Neuronal stem cell (in vitro differentiated cells): ENCODE measurements at regions not wholly inside any gene's neighbourhood (a gene's known extent, or its start where the extent isn't known, plus 50 kb on each side); places are given as distances from the start of the nearest gene placed in this dataset.

Source experiments
- DNase-seq: peaks from one replicate; pipeline ENCODE4 v3.0.0-alpha.2; 2013; ENCODE audit warnings: low spot score
- H2AFZ ChIP-seq: one replicate; pipeline ENCODE4 v1.6.1; 2013; ENCODE audit warnings: mild to moderate bottlenecking, low read length, inconsistent platforms
- H2AK5ac ChIP-seq: 2 replicates; pipeline ENCODE4 v1.6.1; 2013; ENCODE audit warnings: low read depth, mild to moderate bottlenecking, inconsistent platforms, low read length, moderate library complexity, mixed read lengths
- H2BK120ac ChIP-seq: 2 replicates; pipeline ENCODE4 v1.6.1; 2013; ENCODE audit warnings: low read depth, mild to moderate bottlenecking, inconsistent platforms, low read length, moderate library complexity, mixed read lengths
- H2BK12ac ChIP-seq: one replicate; pipeline ENCODE4 v1.6.1; 2013; ENCODE audit warnings: low read length, inconsistent platforms
- H2BK15ac ChIP-seq: 2 replicates; pipeline ENCODE4 v1.6.1; 2013; ENCODE audit warnings: mild to moderate bottlenecking, low read length, inconsistent platforms, mixed read lengths
- H2BK5ac ChIP-seq: one replicate; pipeline ENCODE4 v1.6.1; 2013; ENCODE audit warnings: inconsistent platforms, mild to moderate bottlenecking, low read length, moderate library complexity
- H3K14ac ChIP-seq: one replicate; pipeline ENCODE4 v1.6.1; 2013; ENCODE audit warnings: low read length, inconsistent platforms
- H3K18ac ChIP-seq: 2 replicates; pipeline ENCODE4 v1.6.1; 2013; ENCODE audit warnings: low read length, inconsistent platforms
- H3K23ac ChIP-seq: 2 replicates; pipeline ENCODE4 v1.6.1; 2013; ENCODE audit warnings: low read depth, mild to moderate bottlenecking, mixed read lengths, low read length, inconsistent platforms; ENCODE audit not compliant: poor library complexity
- H3K27ac ChIP-seq: replicated peaks from 3 replicates; pipeline ENCODE4 v1.5.1; 2013; ENCODE audit warnings: low read length, inconsistent platforms
- H3K27me3 ChIP-seq, 3 experiments: 2 replicates each; pipeline ENCODE4 v1.6.1; 2013; ENCODE audit warnings: low read length in 3 of 3, mild to moderate bottlenecking in 2 of 3, inconsistent platforms in 1 of 3, low read depth in 1 of 3, mixed read lengths in 1 of 3, moderate library complexity in 1 of 3; ENCODE audit not compliant: control insufficient read depth in 3 of 3, insufficient read depth in 3 of 3
- H3K36me3 ChIP-seq, 2 donors: replicated peaks in 1 of 2; 2 replicates each; pipeline ENCODE4 v1.6.1; 2013; ENCODE audit warnings: low read length in 2 of 2; ENCODE audit not compliant: control insufficient read depth in 2 of 2, insufficient read depth in 2 of 2
- H3K4ac ChIP-seq: 2 replicates; pipeline ENCODE4 v1.6.1; 2013; ENCODE audit warnings: inconsistent platforms, mild to moderate bottlenecking, low read length, moderate library complexity
- H3K4me1 ChIP-seq, 2 donors: 1 replicate in 1 of 2; 2 replicates in 1 of 2; pipeline ENCODE4 v1.6.1; 2013; ENCODE audit warnings: low read length in 2 of 2, low read depth in 1 of 2; ENCODE audit not compliant: control insufficient read depth in 2 of 2, insufficient read depth in 1 of 2
- H3K4me2 ChIP-seq: one replicate; pipeline ENCODE4 v1.6.1; 2013; ENCODE audit warnings: mild to moderate bottlenecking, low read length, inconsistent platforms; ENCODE audit not compliant: insufficient read depth, poor library complexity, severe bottlenecking
- H3K4me3 ChIP-seq, 2 donors: 2 replicates each; pipeline ENCODE4 v1.5.1; 2013; ENCODE audit warnings: low read length in 2 of 2, mild to moderate bottlenecking in 2 of 2, inconsistent platforms in 1 of 2, moderate library complexity in 1 of 2
- H3K79me1 ChIP-seq: one replicate; pipeline ENCODE4 v1.6.1; 2013; ENCODE audit warnings: low read depth, mild to moderate bottlenecking, inconsistent platforms, low read length, moderate library complexity
- H3K9ac ChIP-seq: one replicate; pipeline ENCODE4 v1.6.1; 2013; ENCODE audit warnings: mild to moderate bottlenecking, low read depth, low read length, inconsistent platforms; ENCODE audit not compliant: poor library complexity
- H3K9me3 ChIP-seq, 2 donors: replicated peaks in 1 of 2; 2 replicates each; pipeline versions ENCODE3 to v1.6.1; 2013; ENCODE audit warnings: low read length in 2 of 2, mild to moderate bottlenecking in 2 of 2, inconsistent platforms in 1 of 2, low read depth in 1 of 2, mixed read lengths in 1 of 2, moderate library complexity in 1 of 2; ENCODE audit not compliant: control insufficient read depth in 2 of 2, insufficient read depth in 1 of 2
- H4K8ac ChIP-seq: one replicate; pipeline ENCODE4 v1.6.1; 2013; ENCODE audit warnings: low read depth, mild to moderate bottlenecking, inconsistent platforms, low read length, moderate library complexity
- H4K91ac ChIP-seq: one replicate; pipeline ENCODE4 v1.6.1; 2013; ENCODE audit warnings: low read length, low read depth, mild to moderate bottlenecking, inconsistent platforms; ENCODE audit not compliant: poor library complexity
- WGBS, 2 donors: extraction: QIAGEN DNeasy Blood & Tissue Kit; methylation state at CpG; one replicate each; pipeline ENCODE4 v1.1.7; 2013; ENCODE audit warnings: missing lambda C conversion rate in 2 of 2, mixed read lengths in 1 of 2; ENCODE audit not compliant: insufficient read length in 2 of 2, insufficient replicate concordance in 1 of 2; ENCODE audit errors: extremely low coverage in 2 of 2; 5-methylcytosine and 5-hydroxymethylcytosine counted together

DNA sequence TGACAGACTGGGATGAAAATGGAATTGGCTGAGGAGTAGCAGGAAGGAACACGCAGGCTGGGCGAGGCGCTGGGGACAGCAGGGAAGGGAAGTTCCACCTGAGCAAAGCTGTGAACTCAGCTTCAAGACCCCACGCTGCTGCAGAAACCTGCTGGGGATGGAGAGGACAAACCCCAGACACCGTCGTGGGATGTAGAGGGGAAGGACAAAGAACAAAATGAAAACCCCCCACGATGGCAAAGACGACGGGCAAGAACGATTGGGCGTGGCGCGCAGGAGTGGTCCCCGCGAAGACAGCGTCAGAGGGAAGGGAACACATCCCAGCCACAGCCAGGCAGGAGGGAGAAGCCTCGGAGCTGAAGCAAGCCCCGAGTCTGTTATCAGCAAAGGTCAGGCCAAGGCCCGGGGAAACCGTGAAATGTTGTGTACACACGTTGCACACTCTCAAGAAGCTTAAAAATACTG, 222.9 kb downstream of the NDUFA10 start:
- no CpG with 5 or more reads among the region's 21 CpGs for WGBS, 2 donors

DNA sequence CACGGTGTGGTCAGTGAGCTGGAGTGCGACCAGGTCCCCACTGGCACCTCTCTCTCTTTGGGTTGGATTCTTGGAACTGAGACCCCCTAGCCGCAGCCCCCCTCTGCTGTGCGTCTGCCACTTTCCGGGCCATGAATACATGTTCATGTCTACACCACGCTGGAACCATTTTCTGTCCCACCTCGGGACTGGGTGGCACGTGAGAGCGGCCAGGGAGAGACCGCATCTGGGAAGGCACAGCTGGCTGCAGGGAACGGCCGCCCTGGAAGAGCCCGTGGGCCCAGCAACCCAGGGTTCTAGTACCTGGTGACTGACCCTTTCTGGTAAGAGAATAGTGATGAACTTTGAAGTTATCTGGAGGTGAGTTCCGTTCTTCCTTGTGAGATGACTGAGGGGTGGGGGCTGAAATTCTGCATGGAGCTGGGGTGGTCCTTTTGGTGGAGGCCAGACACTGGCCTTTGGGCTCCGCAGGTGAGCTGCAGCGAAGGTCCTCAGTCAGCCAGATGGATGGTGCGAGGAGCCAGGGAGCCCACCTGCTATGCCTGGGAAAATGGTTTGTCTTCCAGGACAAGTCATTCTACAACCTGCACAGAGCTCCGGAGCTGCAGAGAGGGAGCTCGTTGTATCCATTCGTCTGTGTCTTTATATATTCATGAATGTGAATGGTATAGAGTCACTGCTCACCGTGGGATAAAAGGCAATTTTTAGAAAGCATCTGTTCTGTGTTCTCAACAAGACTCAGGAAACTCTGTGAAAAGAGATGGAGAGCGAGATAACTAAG, 223.5 kb downstream of the NDUFA10 start:
- Histone ChIP-seq H2BK12ac (no peak overlapping the region), H3K4ac (no peak overlapping the region), H3K18ac (no peak overlapping the region), H3K9me3 (no peaks in the 10 kb centered on the region), H3K4me3 (no peak overlapping the region), H2BK120ac (no peak overlapping the region), H2AK5ac (peak overlapping the region; percentile 25), H4K91ac (no peak overlapping the region), H2BK15ac (no peak overlapping the region), H4K8ac (no peak overlapping the region), H2BK5ac (peak overlapping the region; percentile 35), H3K14ac (no peak overlapping the region), H3K23ac (no peak overlapping the region), H3K27me3 (peaks cover 0 to 7% (median 0%) of the 10 kb centered on the region in 3 experiments), H2AFZ (no peak overlapping the region), H3K79me1 (no peaks in the 10 kb centered on the region), H3K4me2 (no peak overlapping the region), H3K36me3 (no peaks in the 10 kb centered on the region), H3K4me1 (peaks cover 0 to 12% of the 10 kb centered on the region in 2 donors), H3K9ac (no peak overlapping the region), H3K27ac (no peak overlapping the region)
- WGBS, 2 donors = no CpG with 5 or more reads among the region's 22 CpGs
- DNase-seq = no peak

More for the DNA sequence above, 222.9 kb downstream of the NDUFA10 start:
- Histone ChIP-seq H2BK5ac (peak overlapping the region; percentile 35), H3K79me1 (no peaks in the 10 kb centered on the region), H3K23ac (no peak overlapping the region), H3K4ac (no peak overlapping the region), H3K4me1 (peaks cover 0 to 15% of the 10 kb centered on the region in 2 donors), H3K4me2 (no peak overlapping the region), H3K18ac (no peak overlapping the region), H3K9ac (no peak overlapping the region), H2AFZ (no peak overlapping the region), H4K91ac (no peak overlapping the region), H3K27ac (no peak overlapping the region), H3K27me3 (peaks cover 0 to 7% (median 0%) of the 10 kb centered on the region in 3 experiments), H3K4me3 (no peak overlapping the region), H2BK15ac (no peak overlapping the region), H3K14ac (no peak overlapping the region), H2BK12ac (no peak overlapping the region), H3K36me3 (no peaks in the 10 kb centered on the region), H4K8ac (no peak overlapping the region), H2AK5ac (peak overlapping the region; percentile 21), H2BK120ac (no peak overlapping the region), H3K9me3 (no peaks in the 10 kb centered on the region)
- DNase-seq = no peak

DNA sequence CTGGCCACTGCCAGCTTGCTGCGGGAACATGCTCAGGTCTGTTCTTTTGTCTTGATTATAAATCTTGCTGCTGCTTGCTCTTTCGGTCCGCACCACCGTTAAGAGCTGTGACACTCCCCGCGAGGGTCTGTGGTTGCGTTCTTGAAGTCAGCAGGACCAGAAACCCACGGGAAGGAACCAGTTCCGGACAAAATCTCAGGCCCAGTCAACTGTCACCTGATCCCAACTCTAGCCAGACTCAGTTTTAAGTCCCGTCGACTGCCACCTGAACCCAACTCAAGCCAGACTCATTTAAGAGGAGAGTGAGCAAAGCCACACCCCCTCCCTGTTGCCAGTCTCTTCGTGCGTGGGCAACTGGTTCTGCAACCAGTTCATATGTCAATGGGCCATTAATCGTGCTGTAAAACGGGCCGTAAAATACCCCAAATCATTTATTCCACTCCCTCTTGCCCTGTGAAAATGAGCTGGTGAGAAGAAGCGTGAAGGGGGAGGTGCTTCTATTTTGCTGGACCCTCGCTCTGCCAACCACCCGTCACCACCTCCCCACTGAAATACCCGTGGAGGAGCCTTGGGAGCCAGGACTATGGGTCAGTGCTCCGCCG, 224.3 kb downstream of the NDUFA10 start:
- no peak overlapping the region for H3K23ac ChIP-seq
- H2BK120ac ChIP-seq = no peak overlapping the region
- H3K9me3 ChIP-seq = no peaks in the 10 kb centered on the region
- no peak for DNase-seq
- H2BK12ac ChIP-seq = no peak overlapping the region
- no peak overlapping the region for H2BK5ac ChIP-seq
- no peak overlapping the region for H4K91ac ChIP-seq
- H3K4me2 ChIP-seq = no peak overlapping the region
- no peak overlapping the region for H4K8ac ChIP-seq
- no peak overlapping the region for H3K27ac ChIP-seq
- H3K79me1 ChIP-seq = no peaks in the 10 kb centered on the region
- peaks cover 0 to 11% of the 10 kb centered on the region in 2 donors for H3K4me1 ChIP-seq
- H3K27me3 ChIP-seq = peaks cover 0 to 7% (median 0%) of the 10 kb centered on the region in 3 experiments
- H3K36me3 ChIP-seq = no peaks in the 10 kb centered on the region
- no peak overlapping the region for H3K14ac ChIP-seq
- peak overlapping the region; percentile 25 for H2AK5ac ChIP-seq
- no CpG with 5 or more reads among the region's 22 CpGs for WGBS, 2 donors
- H2BK15ac ChIP-seq = no peak overlapping the region
- H3K18ac ChIP-seq = peak overlapping the region; percentile 42
- no peak overlapping the region for H3K9ac ChIP-seq
- H2AFZ ChIP-seq = no peak overlapping the region
- H3K4me3 ChIP-seq = no peak overlapping the region
- no peak overlapping the region for H3K4ac ChIP-seq

DNA sequence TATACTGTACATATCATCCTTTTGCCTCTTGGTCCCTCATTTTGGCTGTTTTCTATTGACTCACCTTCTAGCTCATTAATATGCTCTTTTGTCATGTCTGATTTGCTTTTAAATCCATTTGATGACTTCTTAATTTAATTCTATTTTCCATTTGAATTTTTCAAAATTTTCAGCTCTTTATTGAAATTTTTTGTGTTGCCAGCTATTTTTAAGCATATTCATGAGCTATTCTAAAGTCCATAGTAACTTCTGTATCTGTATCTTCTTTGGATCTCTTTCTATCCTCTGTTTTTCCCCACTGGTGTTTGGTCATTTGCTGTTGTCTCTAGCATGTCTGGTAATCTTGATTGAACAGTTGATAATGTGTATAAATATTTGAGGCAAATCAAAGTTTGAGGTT, 227.8 kb downstream of the NDUFA10 start:
- Histone ChIP-seq H3K4ac (no peak overlapping the region), H2AK5ac (no peak overlapping the region), H3K14ac (no peak overlapping the region), H3K79me1 (no peaks in the 10 kb centered on the region), H3K27ac (no peak overlapping the region), H2BK120ac (no peak overlapping the region), H2AFZ (no peak overlapping the region), H3K4me2 (no peak overlapping the region), H3K9ac (no peak overlapping the region), H3K18ac (no peak overlapping the region), H2BK15ac (no peak overlapping the region), H2BK12ac (no peak overlapping the region), H4K8ac (no peak overlapping the region), H3K9me3 (no peaks in the 10 kb centered on the region), H2BK5ac (no peak overlapping the region), H3K4me3 (no peak overlapping the region), H3K4me1 (peaks cover 0 to under 1% of the 10 kb centered on the region in 2 donors), H4K91ac (no peak overlapping the region), H3K36me3 (no peaks in the 10 kb centered on the region), H3K23ac (no peak overlapping the region), H3K27me3 (peaks cover 0 to under 1% (median 0%) of the 10 kb centered on the region in 3 experiments)
- no peak for DNase-seq
